ENCODE measurements at regions not wholly inside any gene's neighbourhood (a gene's known extent, or its start where the extent isn't known, plus 50 kb on each side); places are given as distances from the start of the nearest gene placed in this dataset.

DNA sequence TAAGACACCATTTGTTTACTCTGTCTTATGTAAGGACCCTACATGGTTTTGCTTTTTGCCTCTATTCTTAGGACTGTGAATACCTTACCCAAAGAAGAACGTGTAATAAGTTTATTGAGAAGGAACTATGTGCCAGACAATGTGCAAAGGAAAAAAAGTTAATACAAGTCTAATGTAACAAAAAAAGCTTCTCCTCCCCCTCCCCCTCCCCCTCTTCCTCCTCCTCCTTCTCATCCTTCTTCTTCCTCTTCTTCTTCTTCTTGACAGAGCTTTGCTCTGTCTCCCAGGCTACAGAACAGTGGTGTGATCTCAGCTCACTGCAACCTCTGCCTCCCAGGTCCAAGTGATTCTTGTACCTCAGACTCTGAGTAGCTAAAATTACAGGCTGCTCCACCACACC lies 50.9 kb upstream of the MITF start:
- no peak overlapping the region for H2BK15ac ChIP-seq (ENCODE audit: low read length)
- no peak overlapping the region for H2AK5ac ChIP-seq (ENCODE audit: low read depth, low read length)
- no peaks in the 10 kb centered on the region for H3K9me3 ChIP-seq (replicated peaks in 1 of 2; ENCODE audit: control insufficient read depth in 2 of 2, insufficient read depth in 1 of 2, low read depth in 1 of 2, low read length in 2 of 2)
- H3K4me2 ChIP-seq (ENCODE audit: insufficient read depth, low read length, poor library complexity, severe bottlenecking) = no peak overlapping the region
- H3K36me3 ChIP-seq (replicated peaks in 1 of 2; ENCODE audit: control insufficient read depth in 2 of 2, insufficient read depth in 2 of 2, low read length in 2 of 2) = no peaks in the 10 kb centered on the region
- DNase-seq (ENCODE audit: low spot score) = no peak
- no CpG with 5 or more reads among the region's 1 CpG for WGBS, 2 donors (ENCODE audit: extremely low coverage in 2 of 2, insufficient read length in 2 of 2, insufficient replicate concordance in 1 of 2)
- H2AFZ ChIP-seq (ENCODE audit: low read length) = no peak overlapping the region
- H3K4ac ChIP-seq (ENCODE audit: low read length) = no peak overlapping the region
- no peak overlapping the region for H3K9ac ChIP-seq (ENCODE audit: low read depth, low read length, poor library complexity)
- no peak overlapping the region for H3K14ac ChIP-seq (ENCODE audit: low read length)
- H3K18ac ChIP-seq (ENCODE audit: low read length) = no peak overlapping the region
- H3K79me1 ChIP-seq (ENCODE audit: low read depth, low read length) = no peaks in the 10 kb centered on the region
- H3K23ac ChIP-seq (ENCODE audit: low read depth, low read length, poor library complexity) = no peak overlapping the region
- peaks cover 0 to 5% (median 0%) of the 10 kb centered on the region in 3 experiments for H3K27me3 ChIP-seq (ENCODE audit: control insufficient read depth in 3 of 3, insufficient read depth in 3 of 3, low read depth in 1 of 3, low read length in 3 of 3)
- no peaks in the 10 kb centered on the region for H3K4me1 ChIP-seq (ENCODE audit: control insufficient read depth in 2 of 2, insufficient read depth in 1 of 2, low read depth in 1 of 2, low read length in 2 of 2)
- no peak overlapping the region for H2BK12ac ChIP-seq (ENCODE audit: low read length)
- no peak overlapping the region for H2BK120ac ChIP-seq (ENCODE audit: low read depth, low read length)
- no peak overlapping the region for H3K27ac ChIP-seq (replicated peaks; ENCODE audit: low read length)
- no peak overlapping the region for H4K91ac ChIP-seq (ENCODE audit: low read depth, low read length, poor library complexity)
- H4K8ac ChIP-seq (ENCODE audit: low read depth, low read length) = no peak overlapping the region
- no peak overlapping the region for H2BK5ac ChIP-seq (ENCODE audit: low read length)
- H3K4me3 ChIP-seq (ENCODE audit: low read length in 2 of 2) = no peak overlapping the region

DNA sequence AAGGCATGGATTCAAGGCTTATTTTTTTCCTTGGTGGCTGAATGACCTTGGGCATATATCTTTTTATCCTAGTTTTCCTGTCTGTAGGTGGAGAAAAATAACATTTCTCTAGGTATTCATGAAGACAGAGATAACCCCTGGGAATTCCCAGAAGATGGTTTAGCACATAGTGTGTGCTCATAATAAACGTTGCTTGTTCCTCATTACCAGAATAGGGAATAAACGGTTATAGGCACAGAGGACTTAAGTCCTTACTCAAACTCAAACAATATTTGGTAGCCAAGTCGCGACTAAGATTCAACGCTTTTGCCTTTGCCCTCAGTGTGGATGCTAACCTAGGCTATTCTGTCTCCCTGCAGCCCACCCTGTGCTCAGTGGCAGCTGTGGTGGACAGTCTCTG lies 51.6 kb upstream of the MITF start:
- no peak overlapping the region for H2AFZ ChIP-seq (ENCODE audit: low read length)
- H3K4ac ChIP-seq (ENCODE audit: low read length) = no peak overlapping the region
- no peaks in the 10 kb centered on the region for H3K79me1 ChIP-seq (ENCODE audit: low read depth, low read length)
- no peak overlapping the region for H2BK5ac ChIP-seq (ENCODE audit: low read length)
- H3K27ac ChIP-seq (replicated peaks; ENCODE audit: low read length) = no peak overlapping the region
- H2AK5ac ChIP-seq (ENCODE audit: low read depth, low read length) = no peak overlapping the region
- H2BK15ac ChIP-seq (ENCODE audit: low read length) = no peak overlapping the region
- H3K27me3 ChIP-seq (ENCODE audit: control insufficient read depth in 3 of 3, insufficient read depth in 3 of 3, low read depth in 1 of 3, low read length in 3 of 3) = peaks cover 0 to 5% (median 0%) of the 10 kb centered on the region in 3 experiments
- no peak overlapping the region for H3K4me3 ChIP-seq (ENCODE audit: low read length in 2 of 2)
- H3K14ac ChIP-seq (ENCODE audit: low read length) = no peak overlapping the region
- no peaks in the 10 kb centered on the region for H3K9me3 ChIP-seq (replicated peaks in 1 of 2; ENCODE audit: control insufficient read depth in 2 of 2, insufficient read depth in 1 of 2, low read depth in 1 of 2, low read length in 2 of 2)
- H2BK120ac ChIP-seq (ENCODE audit: low read depth, low read length) = no peak overlapping the region
- H3K4me1 ChIP-seq (ENCODE audit: control insufficient read depth in 2 of 2, insufficient read depth in 1 of 2, low read depth in 1 of 2, low read length in 2 of 2) = no peaks in the 10 kb centered on the region
- no peaks in the 10 kb centered on the region for H3K36me3 ChIP-seq (replicated peaks in 1 of 2; ENCODE audit: control insufficient read depth in 2 of 2, insufficient read depth in 2 of 2, low read length in 2 of 2)
- no peak for DNase-seq (ENCODE audit: low spot score)
- H3K18ac ChIP-seq (ENCODE audit: low read length) = no peak overlapping the region
- H3K23ac ChIP-seq (ENCODE audit: low read depth, low read length, poor library complexity) = no peak overlapping the region
- H4K91ac ChIP-seq (ENCODE audit: low read depth, low read length, poor library complexity) = no peak overlapping the region
- no CpG with 5 or more reads among the region's 5 CpGs for WGBS, 2 donors (ENCODE audit: extremely low coverage in 2 of 2, insufficient read length in 2 of 2, insufficient replicate concordance in 1 of 2)
- no peak overlapping the region for H4K8ac ChIP-seq (ENCODE audit: low read depth, low read length)
- no peak overlapping the region for H2BK12ac ChIP-seq (ENCODE audit: low read length)
- H3K4me2 ChIP-seq (ENCODE audit: insufficient read depth, low read length, poor library complexity, severe bottlenecking) = no peak overlapping the region
- no peak overlapping the region for H3K9ac ChIP-seq (ENCODE audit: low read depth, low read length, poor library complexity)

DNA sequence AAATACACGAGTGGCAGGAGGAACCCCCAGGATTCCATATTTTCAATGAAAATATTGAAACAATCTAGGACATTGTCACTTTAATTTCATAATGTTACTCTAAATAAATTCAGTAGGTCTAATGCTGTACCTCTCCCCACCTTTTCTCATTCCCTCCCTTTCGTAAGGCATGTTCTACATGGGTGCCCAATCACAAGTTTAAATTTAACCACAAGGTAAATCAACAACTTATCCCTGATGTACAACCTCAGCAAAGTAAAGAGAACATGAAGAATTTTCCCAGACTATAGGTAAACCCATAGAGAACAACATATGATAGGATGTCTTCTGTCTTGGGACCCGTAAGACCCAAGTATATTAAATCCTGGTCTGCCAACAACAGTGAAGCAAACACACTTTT lies 53.2 kb upstream of the MITF start:
- Histone ChIP-seq H3K4me1 (ENCODE audit: control insufficient read depth in 2 of 2, insufficient read depth in 1 of 2, low read depth in 1 of 2, low read length in 2 of 2) (no peaks in the 10 kb centered on the region), H3K23ac (ENCODE audit: low read depth, low read length, poor library complexity) (no peak overlapping the region), H3K18ac (ENCODE audit: low read length) (no peak overlapping the region), H3K27me3 (ENCODE audit: control insufficient read depth in 3 of 3, insufficient read depth in 3 of 3, low read depth in 1 of 3, low read length in 3 of 3) (peaks cover 0 to 11% (median 0%) of the 10 kb centered on the region in 3 experiments), H3K4me3 (ENCODE audit: low read length in 2 of 2) (no peak overlapping the region), H3K14ac (ENCODE audit: low read length) (no peak overlapping the region), H2BK15ac (ENCODE audit: low read length) (no peak overlapping the region), H3K9me3 (replicated peaks in 1 of 2; ENCODE audit: control insufficient read depth in 2 of 2, insufficient read depth in 1 of 2, low read depth in 1 of 2, low read length in 2 of 2) (no peaks in the 10 kb centered on the region), H2BK12ac (ENCODE audit: low read length) (no peak overlapping the region), H2AK5ac (ENCODE audit: low read depth, low read length) (no peak overlapping the region), H3K4me2 (ENCODE audit: insufficient read depth, low read length, poor library complexity, severe bottlenecking) (no peak overlapping the region), H3K36me3 (replicated peaks in 1 of 2; ENCODE audit: control insufficient read depth in 2 of 2, insufficient read depth in 2 of 2, low read length in 2 of 2) (no peaks in the 10 kb centered on the region), H3K27ac (replicated peaks; ENCODE audit: low read length) (no peak overlapping the region), H4K8ac (ENCODE audit: low read depth, low read length) (no peak overlapping the region), H2BK120ac (ENCODE audit: low read depth, low read length) (no peak overlapping the region), H3K79me1 (ENCODE audit: low read depth, low read length) (no peaks in the 10 kb centered on the region), H3K4ac (ENCODE audit: low read length) (no peak overlapping the region), H2BK5ac (ENCODE audit: low read length) (no peak overlapping the region), H3K9ac (ENCODE audit: low read depth, low read length, poor library complexity) (no peak overlapping the region), H4K91ac (ENCODE audit: low read depth, low read length, poor library complexity) (no peak overlapping the region), H2AFZ (ENCODE audit: low read length) (no peak overlapping the region)
- no CpG with 5 or more reads among the region's 3 CpGs for WGBS, 2 donors (ENCODE audit: extremely low coverage in 2 of 2, insufficient read length in 2 of 2, insufficient replicate concordance in 1 of 2)
- DNase-seq (ENCODE audit: low spot score) = no peak

DNA sequence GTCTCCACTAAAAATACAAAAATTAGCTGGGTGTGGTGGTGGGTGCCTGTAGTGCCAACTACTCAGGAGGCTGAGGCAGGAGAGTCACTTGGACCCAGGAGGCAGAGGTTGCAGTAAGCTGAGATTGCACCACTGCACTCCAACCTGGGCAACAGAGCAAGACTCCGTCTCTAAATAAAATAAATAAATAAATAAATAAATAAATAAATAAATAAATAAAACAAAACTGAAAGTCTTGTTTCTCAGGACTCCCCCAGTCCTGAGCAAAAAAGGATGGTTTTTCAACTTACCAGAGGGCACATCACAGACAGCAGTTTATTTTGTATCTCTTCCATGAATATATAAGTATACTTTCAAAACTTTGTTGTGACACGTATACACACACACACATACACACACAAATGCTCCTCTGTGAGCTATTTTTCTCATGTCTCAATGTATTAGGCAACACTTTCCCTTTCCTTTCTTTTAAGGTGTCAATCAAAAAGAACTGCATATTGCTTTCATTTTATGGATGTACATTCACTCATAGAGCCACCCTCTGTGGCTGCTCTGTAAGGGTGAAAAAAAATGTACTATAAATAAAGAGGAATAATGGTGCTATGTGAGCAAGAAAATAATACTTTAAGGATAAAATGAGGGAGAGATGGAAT lies 54.8 kb upstream of the MITF start:
- Histone ChIP-seq H2BK120ac (ENCODE audit: low read depth, low read length) (no peak overlapping the region), H2BK5ac (ENCODE audit: low read length) (no peak overlapping the region), H2AK5ac (ENCODE audit: low read depth, low read length) (no peak overlapping the region), H3K23ac (ENCODE audit: low read depth, low read length, poor library complexity) (no peak overlapping the region), H3K36me3 (replicated peaks in 1 of 2; ENCODE audit: control insufficient read depth in 2 of 2, insufficient read depth in 2 of 2, low read length in 2 of 2) (no peaks in the 10 kb centered on the region), H2BK15ac (ENCODE audit: low read length) (no peak overlapping the region), H3K79me1 (ENCODE audit: low read depth, low read length) (no peaks in the 10 kb centered on the region), H3K4me2 (ENCODE audit: insufficient read depth, low read length, poor library complexity, severe bottlenecking) (no peak overlapping the region), H2AFZ (ENCODE audit: low read length) (no peak overlapping the region), H3K4ac (ENCODE audit: low read length) (no peak overlapping the region), H3K18ac (ENCODE audit: low read length) (no peak overlapping the region), H4K8ac (ENCODE audit: low read depth, low read length) (no peak overlapping the region), H3K4me3 (ENCODE audit: low read length in 2 of 2) (no peak overlapping the region), H2BK12ac (ENCODE audit: low read length) (no peak overlapping the region), H4K91ac (ENCODE audit: low read depth, low read length, poor library complexity) (no peak overlapping the region), H3K9ac (ENCODE audit: low read depth, low read length, poor library complexity) (no peak overlapping the region), H3K9me3 (replicated peaks in 1 of 2; ENCODE audit: control insufficient read depth in 2 of 2, insufficient read depth in 1 of 2, low read depth in 1 of 2, low read length in 2 of 2) (no peaks in the 10 kb centered on the region), H3K27ac (replicated peaks; ENCODE audit: low read length) (no peak overlapping the region), H3K27me3 (ENCODE audit: control insufficient read depth in 3 of 3, insufficient read depth in 3 of 3, low read depth in 1 of 3, low read length in 3 of 3) (peaks cover 0 to 11% (median 0%) of the 10 kb centered on the region in 3 experiments), H3K4me1 (ENCODE audit: control insufficient read depth in 2 of 2, insufficient read depth in 1 of 2, low read depth in 1 of 2, low read length in 2 of 2) (no peaks in the 10 kb centered on the region), H3K14ac (ENCODE audit: low read length) (no peak overlapping the region)
- WGBS, 2 donors (ENCODE audit: extremely low coverage in 2 of 2, insufficient read length in 2 of 2, insufficient replicate concordance in 1 of 2) = no CpG with 5 or more reads among the region's 2 CpGs
- no peak for DNase-seq (ENCODE audit: low spot score)
